Left lung (tissue), 4 donors: ENCODE measurements at regions not wholly inside any gene's neighbourhood (a gene's known extent, or its start where the extent isn't known, plus 50 kb on each side); places are given as distances from the start of the nearest gene placed in this dataset.

ENCODE experiments used
- ATAC-seq: fragments of 200-7000 bp; cut with Tn5 transposase; one replicate; pipeline ENCODE4 v1.9.1; 2020; ENCODE audit warnings: moderate library complexity
- DNase-seq, 4 donors: peaks; one replicate each; pipeline ENCODE4 v3.0.0-alpha.2; 2013 to 2020
- H3K27ac ChIP-seq, 2 donors: fragments of 200-600 bp; sonication (generic) in 1 of 2; one replicate each; pipeline versions ENCODE4 v1.5.0 to v1.8.0; 2020 to 2021
- H3K27me3 ChIP-seq, 2 donors: fragments of 200-600 bp; sonication (generic) in 1 of 2; one replicate each; pipeline versions ENCODE4 v1.5.0 to v1.8.0; 2020 to 2021
- H3K36me3 ChIP-seq, 2 donors: fragments of 200-600 bp; sonication (generic) in 1 of 2; one replicate each; pipeline versions ENCODE4 v1.5.0 to v1.8.0; 2020 to 2021
- H3K4me1 ChIP-seq, 2 donors: fragments of 200-600 bp; one replicate each; pipeline ENCODE4 v1.8.0; 2021
- H3K4me3 ChIP-seq, 2 donors: fragments of 200-600 bp; sonication (generic) in 1 of 2; one replicate each; pipeline versions ENCODE4 v1.5.0 to v1.8.0; 2020 to 2021; ENCODE audit warnings: mild to moderate bottlenecking in 1 of 2
- H3K9me3 ChIP-seq, 2 donors: fragments of 200-600 bp; sonication (generic) in 1 of 2; one replicate each; pipeline versions ENCODE4 v1.5.0 to v1.8.0; 2020 to 2021
- CTCF ChIP-seq, 2 donors: fragments of 200-600 bp; sonication (generic) in 1 of 2; IDR thresholded peaks; one replicate each; pipeline versions ENCODE4 v1.5.0 to v1.8.0; 2021; ENCODE audit warnings: antibody characterized with exemption in 2 of 2
- intact Hi-C, 2 donors: fragments of 100-400 bp; cut with DNase I; formaldehyde crosslinking; loops; one replicate each; pipeline versions ENCODE4 v1.11.2 to v1.14.2; 2022
- donor health status: DM: no; HTN: yes; CAD: no.
- donor health status: DM: no; HTN: no; CAD: no.

DNA sequence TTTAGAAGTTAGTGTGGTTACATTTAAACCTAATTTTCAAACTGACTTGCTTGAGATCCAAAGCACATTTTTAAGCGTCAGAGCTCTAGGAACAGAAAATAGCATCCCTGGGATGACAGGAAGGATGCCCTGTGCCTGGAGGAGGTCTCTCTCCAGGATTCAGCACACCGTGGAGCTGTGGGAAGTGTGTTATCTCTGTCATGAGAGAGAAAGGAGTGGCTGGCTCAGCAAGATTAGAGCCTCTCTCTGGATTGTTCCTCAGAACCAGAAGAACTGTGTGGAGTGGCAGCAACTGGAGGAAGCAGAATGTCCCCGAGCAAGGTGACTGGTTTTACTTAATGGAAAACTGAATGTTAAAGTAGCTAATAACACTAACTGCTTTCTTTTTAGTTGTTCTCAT lies 233.6 kb upstream of the TGFBR2 start:
- DNase-seq, result no peak
- intact Hi-C loops, result no loop called here
- no peak for ATAC-seq
- no peaks in the 10 kb centered on the region for H3K36me3 ChIP-seq
- TF ChIP-seq CTCF (IDR thresholded peaks at IDR 0.05), result no peak
- H3K27ac ChIP-seq, result no peak overlapping the region
- no peaks in the 10 kb centered on the region for H3K27me3 ChIP-seq
- peaks cover 4 to 13% of the 10 kb centered on the region in 2 donors for H3K4me1 ChIP-seq
- no peak overlapping the region for H3K4me3 ChIP-seq
- H3K9me3 ChIP-seq, result no peaks in the 10 kb centered on the region

DNA sequence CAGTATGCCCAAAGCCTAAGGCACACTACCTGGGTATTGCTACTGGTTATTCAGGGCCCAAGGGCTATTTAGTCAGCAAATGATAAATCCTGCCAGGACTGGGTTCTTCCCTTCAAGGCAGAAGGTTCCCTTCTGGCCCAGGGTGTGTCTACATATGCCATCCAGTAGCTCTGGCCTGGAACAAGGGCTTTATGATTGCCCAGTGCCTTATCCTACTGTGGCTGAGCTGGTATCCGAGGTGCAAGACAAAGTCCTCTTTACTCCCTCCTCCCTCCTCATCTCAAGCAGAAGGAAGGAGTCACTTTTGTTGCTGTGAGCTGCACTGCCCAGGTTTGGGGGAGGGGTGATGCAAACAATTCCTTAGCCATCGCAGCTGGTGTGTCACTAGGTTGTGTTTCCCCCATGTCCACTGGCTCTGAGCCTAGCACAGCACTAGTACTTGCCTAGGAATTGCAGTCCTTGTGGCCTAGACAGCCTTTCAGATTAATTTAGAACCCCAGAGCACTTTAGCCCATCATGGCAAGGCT lies 221.8 kb upstream of the TGFBR2 start:
- Histone ChIP-seq H3K4me1 (no peaks in the 10 kb centered on the region), H3K27ac (no peak overlapping the region), H3K27me3 (no peaks in the 10 kb centered on the region), H3K36me3 (no peaks in the 10 kb centered on the region), H3K4me3 (no peak overlapping the region), H3K9me3 (peaks cover 0 to 5% of the 10 kb centered on the region in 2 donors)
- intact Hi-C loops, result no loop called here
- no peak for ATAC-seq
- DNase-seq, result no peak
- no peak for TF ChIP-seq CTCF (IDR thresholded peaks at IDR 0.05)

- H3K36me3 ChIP-seq, result no peaks in the 10 kb centered on the region
- TF ChIP-seq CTCF (IDR thresholded peaks at IDR 0.05), result no peak
- H3K4me1 ChIP-seq, result no peaks in the 10 kb centered on the region
- H3K27me3 ChIP-seq, result no peaks in the 10 kb centered on the region
- intact Hi-C loops, result no loop called here
- H3K4me3 ChIP-seq, result no peak overlapping the region
- peak in 1 of 4 donors; percentile 31 for DNase-seq
- no peaks in the 10 kb centered on the region for H3K9me3 ChIP-seq
- ATAC-seq, result peak; percentile 95
- no peak overlapping the region for H3K27ac ChIP-seq
Observed at GRCh38 chr3:30393079-30393478, 213.3 kb upstream of the TGFBR2 start.

GRCh38 chr3:30397030-30397429 lies 209.4 kb upstream of the TGFBR2 start:
- intact Hi-C loops, result no loop called here
- no peak for ATAC-seq
- Histone ChIP-seq H3K27ac (no peak overlapping the region), H3K4me1 (no peaks in the 10 kb centered on the region), H3K36me3 (no peaks in the 10 kb centered on the region), H3K27me3 (no peaks in the 10 kb centered on the region), H3K9me3 (no peaks in the 10 kb centered on the region), H3K4me3 (no peak overlapping the region)
- DNase-seq, result no peak
- no peak for TF ChIP-seq CTCF (IDR thresholded peaks at IDR 0.05)

DNA sequence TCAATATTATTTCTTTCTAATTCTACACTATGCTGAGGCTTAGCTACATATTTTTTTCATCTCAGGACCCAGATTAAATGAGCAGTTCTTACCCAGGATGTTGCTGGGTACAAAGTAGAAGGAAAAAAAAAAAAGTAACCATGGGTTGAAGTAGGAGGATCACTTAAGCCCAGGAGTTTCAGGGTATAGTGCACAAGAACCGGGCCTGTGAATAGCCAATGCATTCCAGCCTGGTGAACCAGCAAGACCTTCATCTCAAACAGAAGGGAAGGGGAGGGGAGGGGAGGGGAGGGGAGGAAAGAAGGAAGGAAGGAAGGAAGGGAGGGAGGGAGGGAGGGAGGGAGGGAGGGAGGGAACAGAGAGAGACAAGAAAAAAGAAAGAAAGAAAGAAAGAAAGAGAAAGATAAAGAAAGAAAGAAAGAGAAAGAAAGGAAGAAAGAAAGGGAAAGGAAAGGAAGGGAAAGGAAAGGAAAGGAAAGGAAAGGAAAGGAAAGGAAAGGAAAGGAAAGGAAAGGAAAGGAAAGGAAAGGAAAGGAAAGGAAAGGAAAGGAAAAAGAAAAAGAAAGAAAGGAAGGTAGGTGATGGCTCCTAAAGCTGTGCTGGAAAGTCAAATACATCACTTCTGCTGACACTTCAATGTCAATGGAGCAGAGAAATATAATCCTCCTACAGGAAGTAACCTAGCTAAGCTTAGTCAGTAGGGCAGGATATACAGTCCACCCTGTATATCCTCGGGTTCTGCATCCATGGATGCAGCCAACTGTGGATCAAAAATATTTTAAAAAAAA lies 206.8 kb upstream of the TGFBR2 start:
- intact Hi-C loops, result no loop called here
- no peak overlapping the region for H3K4me3 ChIP-seq
- H3K27ac ChIP-seq, result peak overlapping the region in 1 of 2 donors; percentile 30
- no peaks in the 10 kb centered on the region for H3K36me3 ChIP-seq
- no peak for ATAC-seq
- no peak for TF ChIP-seq CTCF (IDR thresholded peaks at IDR 0.05)
- no peak for DNase-seq
- H3K9me3 ChIP-seq, result no peaks in the 10 kb centered on the region
- no peaks in the 10 kb centered on the region for H3K27me3 ChIP-seq
- no peaks in the 10 kb centered on the region for H3K4me1 ChIP-seq
